ENCODE measurements at regions not wholly inside any gene's neighbourhood (a gene's known extent, or its start where the extent isn't known, plus 50 kb on each side); places are given as distances from the start of the nearest gene placed in this dataset.
"Not testable (repeated sequence)": the region's sequence is repeated elsewhere in the genome, so short reads cannot be mapped to it uniquely, and the experiment has no call there.

DNA sequence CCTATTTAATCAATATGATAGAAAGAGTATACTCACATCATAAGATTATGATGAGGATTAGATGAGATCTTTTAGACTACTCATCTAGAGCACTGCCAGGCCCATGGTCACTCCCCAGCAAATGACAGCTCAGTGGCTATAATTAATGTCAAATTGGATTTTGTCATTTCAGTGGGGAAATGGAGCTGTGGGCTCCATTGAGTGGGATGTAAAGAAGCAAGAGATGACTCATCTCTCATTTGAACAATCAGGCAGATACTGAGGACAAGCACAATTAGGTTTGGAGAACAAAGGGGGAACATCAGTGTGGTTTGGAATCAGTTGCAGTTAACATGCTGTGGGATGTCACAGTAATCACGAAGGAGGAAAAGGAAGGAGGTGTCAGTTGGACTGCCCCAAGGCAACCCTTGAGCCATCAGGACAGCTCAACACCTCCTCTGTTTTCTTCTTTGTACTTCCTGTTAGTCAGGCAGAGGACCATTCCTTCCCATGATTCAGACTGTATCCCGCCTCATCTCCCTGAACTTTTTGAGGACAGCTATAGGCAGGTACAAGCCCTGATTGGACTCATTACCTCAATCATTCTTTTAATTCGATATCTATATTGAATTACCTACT is 473.7 kb upstream of the ISX start:
- DNase-seq (ENCODE audit: low read depth in 2 of 2) = no peak

DNA sequence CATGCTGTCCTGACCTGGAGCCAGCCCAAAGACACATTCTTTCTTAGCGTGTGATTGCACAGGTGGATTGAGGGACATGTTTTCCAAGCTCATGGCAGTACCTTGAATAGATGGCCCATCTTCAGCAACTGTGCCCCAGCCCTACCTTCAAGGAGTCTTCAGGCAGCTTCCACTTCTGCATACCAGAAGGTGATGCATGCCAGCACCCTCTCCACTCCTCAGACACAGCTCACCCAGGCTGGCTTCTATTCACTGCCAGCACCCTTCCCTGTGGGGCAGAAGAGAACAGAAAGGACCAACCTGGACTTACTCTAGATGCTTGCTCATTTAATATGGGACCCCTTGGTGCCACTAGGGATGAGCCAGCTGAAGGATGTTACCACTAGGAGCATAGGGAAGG is 466.4 kb upstream of the ISX start:
- no peak for DNase-seq (ENCODE audit: low read depth in 2 of 2)

DNA sequence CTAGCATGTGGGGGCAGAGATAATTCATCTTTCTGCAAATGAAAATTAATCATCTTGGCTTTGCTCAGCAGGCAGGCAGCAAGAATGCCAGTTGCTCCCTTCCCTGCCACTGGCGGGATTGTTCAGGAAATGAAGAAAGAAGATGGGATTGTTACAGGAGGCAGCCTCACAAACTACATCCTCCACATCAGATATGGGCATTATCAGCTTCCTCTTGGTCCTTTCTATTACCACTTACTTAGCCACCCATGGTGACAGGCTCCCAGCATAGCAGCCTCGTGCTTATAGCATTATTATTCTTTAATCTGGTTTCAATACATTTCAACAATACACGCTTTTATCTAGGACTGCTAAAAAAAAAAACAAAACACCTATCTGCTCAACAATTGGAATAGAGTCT is 461.6 kb upstream of the ISX start:
- DNase-seq (ENCODE audit: low read depth in 2 of 2) = no peak

GRCh38 chr22:34608106-34608505 is 457.9 kb upstream of the ISX start:
- no peak for DNase-seq (ENCODE audit: low read depth in 2 of 2)

DNA sequence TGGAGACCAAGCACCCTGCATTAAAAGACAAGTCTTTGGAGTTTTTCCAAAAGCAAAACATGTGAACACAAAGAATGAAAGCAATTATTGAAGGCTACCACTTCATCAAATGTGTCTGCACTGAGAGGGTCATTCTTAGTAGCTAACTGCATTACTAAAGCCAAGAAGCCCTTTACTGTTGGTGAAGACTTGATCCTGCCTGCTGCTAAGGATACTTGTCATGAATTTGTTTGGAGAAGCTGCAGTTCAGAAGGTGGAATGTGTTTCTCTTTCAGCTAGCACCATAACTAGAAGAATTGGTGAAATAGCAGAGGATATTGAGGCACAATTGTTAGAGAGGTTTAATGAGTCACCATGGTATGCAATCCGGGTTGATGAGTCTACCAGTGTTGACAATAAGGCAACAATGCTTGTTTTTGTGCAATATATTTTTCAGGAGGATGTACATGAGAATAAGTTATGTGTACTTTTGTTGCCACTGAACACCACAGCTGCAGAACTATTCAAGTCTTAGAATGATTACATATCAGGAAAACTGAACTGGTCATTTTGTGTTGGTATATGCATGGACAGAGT is 457.3 kb upstream of the ISX start:
- DNase-seq (ENCODE audit: low read depth in 2 of 2) = no peak

DNA sequence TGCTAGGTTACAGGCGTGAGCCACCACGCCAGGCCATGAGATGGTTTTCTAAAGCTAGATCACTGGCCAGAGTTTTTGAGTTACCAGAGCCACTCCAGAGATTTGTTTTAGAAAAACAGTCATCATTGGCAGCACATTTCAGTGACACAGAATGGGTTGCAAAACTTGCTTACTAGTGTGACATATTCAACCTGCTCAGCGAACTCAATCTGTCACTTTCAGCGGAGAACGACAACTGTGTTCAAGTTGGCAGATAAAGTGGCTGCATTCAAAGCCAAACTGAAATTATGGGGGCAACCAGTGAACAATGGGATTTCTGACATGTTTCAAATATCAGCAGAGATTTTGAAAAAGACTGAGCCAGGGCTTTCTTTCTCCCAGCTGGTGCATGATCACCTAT is 456.3 kb upstream of the ISX start:
- DNase-seq (ENCODE audit: low read depth in 2 of 2) = no peak

DNA sequence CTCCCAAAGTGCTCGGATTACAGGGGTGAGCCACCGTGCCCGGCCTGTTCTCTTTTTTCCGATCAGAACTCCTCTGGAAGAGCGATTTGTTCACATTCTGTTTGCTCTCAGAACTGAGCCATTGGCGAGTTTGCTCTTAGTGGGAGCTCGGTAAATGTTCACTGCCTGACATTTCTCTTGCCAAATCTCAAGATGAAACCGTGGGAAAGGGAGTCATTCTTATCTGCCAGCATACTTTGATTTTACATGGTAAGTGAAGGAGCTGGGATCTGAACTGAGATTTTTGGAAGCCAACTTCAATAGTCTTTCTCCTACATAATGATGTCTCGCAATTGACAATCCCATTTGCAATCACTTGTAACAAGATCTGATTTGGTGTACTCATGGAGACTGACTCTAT is 445.8 kb upstream of the ISX start:
- no peak for DNase-seq (ENCODE audit: low read depth in 2 of 2)

- DNase-seq (ENCODE audit: low read depth in 2 of 2) = no peak
Observed at GRCh38 chr22:34620832-34621231, 445.1 kb upstream of the ISX start.

DNA sequence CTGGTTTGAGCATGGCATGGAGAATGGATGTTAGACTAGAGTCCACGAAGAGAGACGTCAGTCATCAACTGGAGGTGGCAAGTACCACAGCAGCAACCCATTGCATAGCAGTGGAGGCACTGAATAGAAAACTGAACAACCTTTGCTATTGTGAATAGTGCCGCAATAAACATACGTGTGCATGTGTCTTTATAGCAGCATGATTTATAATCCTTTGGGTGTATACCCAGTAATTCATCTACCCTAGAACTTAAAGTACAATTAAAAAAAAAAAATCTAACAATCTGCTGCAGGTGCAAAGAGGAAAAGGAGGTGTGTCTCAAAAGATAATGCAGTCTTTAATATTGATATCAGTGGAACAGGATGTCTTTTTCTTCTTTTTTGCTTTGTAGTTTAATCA is 443.4 kb upstream of the ISX start:
- no peak for DNase-seq (ENCODE audit: low read depth in 2 of 2)

DNA sequence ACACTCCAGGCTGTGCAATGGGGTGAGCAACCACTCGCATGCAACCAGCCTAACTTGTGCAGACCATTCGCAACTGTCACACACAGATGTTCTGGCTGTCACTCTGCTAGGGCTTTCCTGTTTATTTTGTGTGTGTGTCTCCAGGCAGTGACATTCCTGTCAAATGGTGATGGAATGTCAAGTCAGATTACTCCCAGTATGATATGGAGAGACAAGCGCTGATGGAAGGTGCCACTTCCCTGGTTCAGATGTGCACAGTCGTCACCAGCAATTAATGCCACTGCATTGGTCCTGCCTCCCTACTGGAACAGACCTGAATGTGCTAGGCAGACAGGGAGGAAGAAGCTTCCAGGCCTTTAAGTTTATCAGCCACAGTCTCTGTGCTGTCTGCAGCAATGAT is 442.4 kb upstream of the ISX start:
- DNase-seq (ENCODE audit: low read depth in 2 of 2) = no peak

- not testable (repeated sequence) for DNase-seq (ENCODE audit: low read depth in 2 of 2)
Observed at GRCh38 chr22:34625892-34626291, 440.1 kb upstream of the ISX start.

DNA sequence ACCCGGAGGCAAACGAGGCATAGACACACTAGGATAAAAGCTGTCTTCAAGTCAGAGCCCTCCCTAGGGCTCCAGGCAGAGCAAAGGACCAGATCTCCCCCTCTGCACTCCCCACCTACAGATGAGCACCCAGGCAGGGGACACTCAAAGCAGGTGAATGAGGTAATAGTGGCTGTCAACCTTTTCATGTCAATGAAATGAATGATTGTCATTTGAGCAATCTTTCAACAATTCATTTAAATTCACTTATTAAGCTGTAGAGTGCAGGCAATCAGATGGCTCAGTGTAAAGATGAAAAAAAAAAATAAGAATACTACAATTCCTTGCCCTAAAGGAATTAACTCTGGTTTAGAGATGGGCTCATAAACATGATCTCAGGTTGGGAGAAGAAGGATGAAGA is 427.8 kb upstream of the ISX start:
- no peak for DNase-seq (ENCODE audit: low read depth in 2 of 2)

DNA sequence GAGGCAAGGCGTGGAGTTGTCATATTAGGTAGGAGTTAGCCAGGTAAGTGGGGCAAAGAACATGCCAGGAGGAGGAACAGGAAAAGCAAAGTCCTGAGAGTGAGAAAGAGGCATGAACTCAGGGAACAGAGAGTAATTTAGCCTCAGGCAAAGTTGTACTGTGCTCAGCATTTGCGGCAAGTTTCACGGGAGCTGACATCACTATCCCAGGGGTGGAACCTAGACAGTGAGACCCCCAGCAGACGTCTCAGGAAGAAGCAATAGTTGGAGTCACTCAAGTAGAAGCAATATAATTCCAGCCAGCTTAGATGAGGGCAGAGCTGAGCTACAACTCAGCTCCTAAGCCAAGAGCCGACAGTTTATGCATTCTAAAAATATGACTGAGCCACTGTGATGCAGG is 426.0 kb upstream of the ISX start:
- DNase-seq (ENCODE audit: low read depth in 2 of 2) = no peak

GRCh38 chr22:34645375-34645774 is 420.6 kb upstream of the ISX start:
- no peak for DNase-seq (ENCODE audit: low read depth in 2 of 2)

DNA sequence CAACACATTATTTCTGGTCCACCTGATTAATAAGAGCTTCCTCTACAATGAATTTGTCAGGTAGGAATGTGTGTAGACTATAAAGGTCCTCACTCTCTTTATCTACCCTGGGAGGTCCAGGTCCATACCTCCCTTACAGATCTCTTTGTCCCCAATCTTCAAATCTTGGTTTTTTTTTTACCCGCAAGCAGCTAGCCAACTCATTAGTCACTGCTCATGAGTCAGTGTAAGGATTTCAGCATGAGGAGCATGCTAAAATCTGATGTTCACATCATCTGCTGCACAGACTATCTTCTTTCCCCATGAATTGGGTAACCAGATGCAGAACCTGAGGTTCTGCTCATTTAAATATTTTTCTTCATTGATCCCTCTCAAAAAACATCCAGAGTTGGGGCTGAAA is 397.0 kb upstream of the ISX start:
- no peak for DNase-seq (ENCODE audit: low read depth in 2 of 2)

- not testable (repeated sequence) for DNase-seq (ENCODE audit: low read depth in 2 of 2)
Observed at GRCh38 chr22:34683031-34683430, 382.9 kb upstream of the ISX start.

GRCh38 chr22:34684278-34684677 is 381.7 kb upstream of the ISX start:
- DNase-seq (ENCODE audit: low read depth in 2 of 2) = not testable (repeated sequence)

DNA sequence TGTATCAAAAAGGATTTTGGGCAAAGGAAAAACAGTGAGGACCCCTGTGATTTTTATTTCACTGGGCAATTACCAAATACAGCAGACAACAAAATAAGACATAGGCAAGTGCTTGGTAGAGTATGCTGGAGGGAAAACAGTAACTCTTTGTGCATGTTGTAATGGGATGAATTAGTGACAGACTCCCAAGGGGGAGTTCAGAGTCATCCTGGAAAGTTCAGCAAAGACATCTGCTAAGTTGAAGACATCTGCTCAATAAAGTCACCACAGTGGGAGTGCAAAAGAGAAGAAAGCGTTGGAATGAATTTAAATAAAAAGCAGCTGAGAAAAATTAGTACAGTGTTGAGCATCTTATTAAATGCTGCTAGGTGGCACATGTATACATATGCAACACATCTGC is 378.8 kb upstream of the ISX start:
- no peak for DNase-seq (ENCODE audit: low read depth in 2 of 2)

- no peak for DNase-seq (ENCODE audit: low read depth in 2 of 2)
Observed at GRCh38 chr22:34688825-34689224, 377.1 kb upstream of the ISX start.

GRCh38 chr22:34696557-34696956 is 369.4 kb upstream of the ISX start:
- DNase-seq (ENCODE audit: low read depth in 2 of 2) = no peak

DNA sequence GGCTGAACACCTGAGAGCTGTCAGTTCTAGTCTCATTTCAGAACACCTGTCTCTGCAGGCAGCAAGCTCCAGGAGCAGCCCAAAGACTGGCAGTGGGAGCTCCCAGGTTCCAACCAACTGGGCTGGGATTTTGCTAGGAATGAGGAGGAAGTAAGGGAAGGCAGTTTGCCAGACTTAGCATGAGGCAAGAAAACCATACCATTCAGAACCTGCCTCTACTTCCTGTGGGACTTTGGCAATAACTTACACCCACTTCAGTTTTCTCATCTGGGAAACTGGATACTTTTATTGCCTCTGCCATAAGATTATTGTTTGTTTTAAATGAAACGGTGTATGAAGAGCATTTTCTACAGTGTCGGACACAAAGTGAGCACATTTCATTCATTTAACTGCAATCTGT is 363.7 kb upstream of the ISX start:
- no peak for DNase-seq (ENCODE audit: low read depth in 2 of 2)

DNA sequence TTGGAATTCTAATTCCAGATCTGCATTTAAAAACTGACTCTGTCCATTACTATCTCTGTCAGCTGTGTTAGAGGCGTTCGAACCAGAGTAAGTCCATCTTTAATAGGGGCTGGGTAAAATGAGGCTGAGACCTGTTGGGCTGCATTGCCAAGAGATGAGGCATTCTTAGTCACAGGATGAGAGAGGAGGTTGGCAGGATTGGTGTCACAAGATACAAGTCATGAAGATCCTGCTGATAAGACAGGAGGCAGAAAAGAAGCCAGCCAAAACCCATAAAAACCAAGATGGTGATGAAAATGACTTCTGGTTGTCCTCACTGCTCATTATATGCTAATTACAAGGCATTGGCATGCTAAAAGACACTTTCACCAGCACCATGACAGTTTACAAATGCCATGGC is 356.3 kb upstream of the ISX start:
- DNase-seq (ENCODE audit: low read depth in 2 of 2) = no peak

DNA sequence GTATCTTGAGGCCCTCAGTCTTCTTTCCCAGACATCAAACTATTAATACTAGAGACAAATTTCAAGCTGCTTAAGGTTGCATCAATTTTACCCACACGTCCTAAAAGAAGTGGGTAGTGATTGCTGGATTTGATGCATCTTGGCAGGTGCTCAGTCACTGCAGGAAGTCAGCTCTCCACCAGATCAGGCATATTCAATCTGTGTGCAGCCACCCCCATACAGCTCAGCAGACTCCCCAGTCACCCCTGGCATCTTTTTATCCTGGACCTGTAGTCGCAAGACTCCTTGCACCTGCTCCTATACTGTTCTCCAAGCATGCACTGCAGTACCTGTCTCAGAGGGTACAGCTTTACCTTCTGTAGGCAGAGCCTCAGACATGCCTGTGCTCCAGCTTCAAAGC is 343.1 kb upstream of the ISX start:
- no peak for DNase-seq (ENCODE audit: low read depth in 2 of 2)

DNA sequence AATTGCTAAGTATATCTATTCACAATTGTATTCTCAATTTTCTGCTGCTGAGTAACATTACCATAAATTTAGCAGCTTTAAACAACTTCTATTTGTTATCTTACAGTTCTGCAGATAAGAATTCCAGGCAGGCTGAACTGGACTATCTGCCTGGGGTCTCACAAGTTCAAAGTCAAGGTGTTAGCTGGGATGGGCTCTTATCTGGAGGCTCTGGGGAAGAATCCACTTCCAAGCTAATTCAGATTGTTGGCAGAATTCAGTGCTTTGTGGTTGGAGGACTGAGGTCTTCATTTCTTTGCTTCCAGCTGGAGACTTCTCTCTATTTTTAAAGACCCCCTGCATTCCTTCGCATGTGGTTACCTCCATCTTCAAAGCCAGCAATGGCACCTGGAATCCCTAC is 329.9 kb upstream of the ISX start:
- DNase-seq (ENCODE audit: low read depth in 2 of 2) = no peak

Measured in activated CD4-positive, alpha-beta T cell treated with anti-CD3 and anti-CD28 coated beads for 24 hours (primary cell).